Gastrocnemius medialis (tissue), 4 donors: ENCODE measurements at regions not wholly inside any gene's neighbourhood (a gene's known extent, or its start where the extent isn't known, plus 50 kb on each side); places are given as distances from the start of the nearest gene placed in this dataset.

Experiments
- ATAC-seq, 2 donors: fragments of 150-250 bp; one replicate each; pipeline ENCODE4 v1.9.1; 2016
- DNase-seq, 2 donors: peaks; one replicate each; pipeline ENCODE4 v3.0.0-alpha.2; 2019
- H3K27ac ChIP-seq, 4 donors: fragments of 200-600 bp; sonication (generic); 1 replicate in 1 of 4; 2 replicates in 3 of 4; pipeline ENCODE4 v1.5.1; 2016 to 2018; ENCODE audit warnings: mild to moderate bottlenecking in 2 of 4, moderate library complexity in 1 of 4
- H3K27me3 ChIP-seq, 3 donors: fragments of 200-600 bp; sonication (generic) in 2 of 3; 1 replicate in 1 of 3; 2 replicates in 2 of 3; pipeline versions ENCODE4 v1.5.1 to v1.6.0; 2016 to 2019; ENCODE audit warnings: mild to moderate bottlenecking in 1 of 3, moderate library complexity in 1 of 3
- H3K36me3 ChIP-seq, 2 donors: fragments of 200-600 bp; sonication (generic) in 1 of 2; one replicate each; pipeline ENCODE4 v1.5.1; 2017 to 2018
- H3K4me1 ChIP-seq, 2 donors: fragments of 200-600 bp; sonication (generic) in 1 of 2; one replicate each; pipeline ENCODE4 v1.5.1; 2016 to 2017; ENCODE audit warnings: mild to moderate bottlenecking in 2 of 2
- H3K4me3 ChIP-seq, 4 donors: fragments of 200-600 bp; sonication (generic) in 3 of 4; 1 replicate in 1 of 4; 2 replicates in 3 of 4; pipeline ENCODE4 v1.5.1; 2016 to 2019; ENCODE audit warnings: mild to moderate bottlenecking in 2 of 4
- H3K9me3 ChIP-seq, 3 donors: fragments of 200-600 bp; sonication (generic) in 2 of 3; 1 replicate in 1 of 3; 2 replicates in 2 of 3; pipeline ENCODE4 v1.5.1; 2016 to 2019
- POLR2A ChIP-seq, 2 donors: fragments of 450-650 bp; IDR thresholded peaks; one replicate each; pipeline ENCODE4 v1.6.1; 2017; ENCODE audit warnings: antibody characterized with exemption in 2 of 2, mild to moderate bottlenecking in 2 of 2, moderate library complexity in 2 of 2
- in situ Hi-C, 4 donors: fragments of 200-750 bp; cut with MboI; loops; one replicate each; pipeline versions ENCODE4 v1.15.0 to v1.8.0; 2017; ENCODE audit warnings: low sequenced_read_pairs in 4 of 4
- intact Hi-C: fragments of 100-400 bp; cut with DNase I; formaldehyde crosslinking; loops from one replicate; pipeline ENCODE4 v1.15.1; 2023; ENCODE audit warnings: low total_unique reads
- TF ChIP-seq, protein P1 (sequence below), 5 experiments: fragments of 450-650 bp in 3 of 5; fragments of 200-600 bp in 2 of 5; sonication (generic) in 2 of 5; IDR thresholded peaks in 4 of 5; conservative IDR thresholded peaks in 1 of 5; 1 replicate in 4 of 5; 2 replicates in 1 of 5; pipeline ENCODE4 v1.5.1; 2016 to 2019; ENCODE audit warnings: antibody characterized with exemption in 5 of 5, mild to moderate bottlenecking in 3 of 5, moderate library complexity in 3 of 5

DNA sequence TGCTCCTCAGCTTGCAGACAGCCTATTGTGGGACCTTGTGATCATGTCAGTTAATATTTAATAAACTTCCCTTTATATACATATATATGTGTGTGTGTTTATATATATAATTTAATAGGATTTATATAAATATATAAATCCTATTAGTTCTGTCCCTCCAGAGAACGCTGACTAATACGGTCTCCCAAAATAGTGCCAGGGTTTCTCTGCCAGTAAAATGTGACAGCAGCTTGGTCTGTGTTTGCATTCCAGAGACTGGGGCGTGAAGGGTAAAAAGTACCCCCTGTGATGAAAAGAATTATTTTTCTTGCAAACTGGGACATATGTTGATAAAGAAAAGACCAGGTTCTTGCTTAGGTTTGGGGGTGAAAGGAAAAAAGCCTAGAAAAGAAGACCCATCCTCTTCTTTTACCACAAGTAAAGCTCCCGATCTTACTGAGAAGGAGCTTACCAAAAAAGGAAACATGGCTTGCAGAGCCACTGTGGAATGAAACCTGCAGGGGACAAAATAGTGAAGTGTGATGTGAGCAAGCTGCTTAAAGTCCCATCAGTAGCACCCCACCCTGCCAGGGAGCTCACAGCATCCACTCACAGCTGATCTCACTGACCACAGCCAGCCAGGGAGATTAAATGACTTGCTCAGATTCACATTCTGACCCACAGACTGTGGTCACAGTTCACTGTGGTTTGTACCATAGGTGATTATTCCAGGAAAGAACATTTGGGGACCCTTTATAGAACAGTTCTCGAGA is 110.9 kb upstream of the RMP24 start:
- ATAC-seq = no peak
- intact Hi-C loops (no loop called here), in situ Hi-C loops (no loop called here)
- Histone ChIP-seq H3K4me1 (no peaks in the 10 kb centered on the region), H3K4me3 (peak overlapping the region in 1 of 4 donors; percentile 11), H3K36me3 (no peaks in the 10 kb centered on the region), H3K27ac (no peak overlapping the region), H3K27me3 (no peaks in the 10 kb centered on the region), H3K9me3 (no peaks in the 10 kb centered on the region)
- no peak for TF ChIP-seq POLR2A (IDR thresholded peaks at IDR 0.05)
- TF ChIP-seq, protein P1, sequence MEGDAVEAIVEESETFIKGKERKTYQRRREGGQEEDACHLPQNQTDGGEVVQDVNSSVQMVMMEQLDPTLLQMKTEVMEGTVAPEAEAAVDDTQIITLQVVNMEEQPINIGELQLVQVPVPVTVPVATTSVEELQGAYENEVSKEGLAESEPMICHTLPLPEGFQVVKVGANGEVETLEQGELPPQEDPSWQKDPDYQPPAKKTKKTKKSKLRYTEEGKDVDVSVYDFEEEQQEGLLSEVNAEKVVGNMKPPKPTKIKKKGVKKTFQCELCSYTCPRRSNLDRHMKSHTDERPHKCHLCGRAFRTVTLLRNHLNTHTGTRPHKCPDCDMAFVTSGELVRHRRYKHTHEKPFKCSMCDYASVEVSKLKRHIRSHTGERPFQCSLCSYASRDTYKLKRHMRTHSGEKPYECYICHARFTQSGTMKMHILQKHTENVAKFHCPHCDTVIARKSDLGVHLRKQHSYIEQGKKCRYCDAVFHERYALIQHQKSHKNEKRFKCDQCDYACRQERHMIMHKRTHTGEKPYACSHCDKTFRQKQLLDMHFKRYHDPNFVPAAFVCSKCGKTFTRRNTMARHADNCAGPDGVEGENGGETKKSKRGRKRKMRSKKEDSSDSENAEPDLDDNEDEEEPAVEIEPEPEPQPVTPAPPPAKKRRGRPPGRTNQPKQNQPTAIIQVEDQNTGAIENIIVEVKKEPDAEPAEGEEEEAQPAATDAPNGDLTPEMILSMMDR (IDR thresholded peaks at IDR 0.05 in 4 of 5, conservative IDR thresholded peaks at IDR 0.05 in 1 of 5) = no peak
- no peak for DNase-seq

DNA sequence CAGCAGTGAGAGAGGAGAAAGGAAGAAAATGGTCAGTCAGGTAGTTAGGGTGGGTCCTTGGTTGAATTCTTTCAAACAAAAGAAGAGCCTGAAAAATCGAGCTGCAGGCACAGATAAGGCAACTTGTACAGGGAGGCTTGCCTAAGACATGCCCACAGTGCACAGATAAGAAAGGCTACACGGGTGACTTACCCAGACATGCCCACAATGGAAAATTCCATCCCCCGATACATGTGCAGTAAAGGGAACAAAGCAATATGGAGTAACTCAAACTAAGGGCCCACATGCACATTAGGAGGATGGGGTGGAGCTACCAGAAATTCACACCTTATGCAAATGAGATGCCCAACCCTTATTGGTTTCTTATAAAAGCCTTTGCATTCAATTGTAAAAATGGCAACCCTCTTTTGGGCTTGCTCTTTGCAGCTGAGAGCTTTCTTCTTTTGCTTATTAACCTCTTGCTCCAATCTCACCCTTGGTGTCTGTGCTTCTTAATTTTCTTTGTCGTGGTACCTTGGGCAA is 110.3 kb upstream of the RMP24 start:
- DNase-seq (no peak), ATAC-seq (no peak)
- no peak for TF ChIP-seq POLR2A (IDR thresholded peaks at IDR 0.05)
- TF ChIP-seq, protein P1 (IDR thresholded peaks at IDR 0.05 in 4 of 5, conservative IDR thresholded peaks at IDR 0.05 in 1 of 5) = no peak
- Histone ChIP-seq H3K4me1 (no peaks in the 10 kb centered on the region), H3K9me3 (no peaks in the 10 kb centered on the region), H3K36me3 (no peaks in the 10 kb centered on the region), H3K4me3 (no peak overlapping the region), H3K27me3 (no peaks in the 10 kb centered on the region), H3K27ac (no peak overlapping the region)
- in situ Hi-C loops (no loop called here), intact Hi-C loops (no loop called here)

DNA sequence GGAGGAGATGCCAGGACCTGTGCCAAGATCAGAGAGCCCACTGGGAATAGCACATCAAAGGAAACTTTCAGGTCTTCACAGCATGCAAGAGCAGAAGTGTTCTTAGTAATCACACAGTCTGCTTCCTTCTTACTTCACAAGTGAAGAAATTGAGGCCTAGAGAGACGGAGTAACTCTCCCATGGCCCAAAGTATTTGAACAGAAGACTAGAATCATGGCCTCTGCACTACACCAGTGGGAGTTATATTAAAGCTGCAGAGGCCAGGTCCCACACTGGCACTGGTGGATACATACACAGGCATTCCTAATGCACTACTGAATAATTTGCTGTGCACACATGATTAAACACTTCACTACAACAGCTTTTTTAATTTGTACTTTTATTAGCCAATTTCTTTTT is 107.6 kb upstream of the RMP24 start:
- H3K36me3 ChIP-seq = no peaks in the 10 kb centered on the region
- intact Hi-C loops = no loop called here
- no peak for DNase-seq
- no peaks in the 10 kb centered on the region for H3K4me1 ChIP-seq
- H3K27me3 ChIP-seq = no peaks in the 10 kb centered on the region
- H3K4me3 ChIP-seq = no peak overlapping the region
- no peak overlapping the region for H3K27ac ChIP-seq
- no peaks in the 10 kb centered on the region for H3K9me3 ChIP-seq
- no peak for ATAC-seq
- TF ChIP-seq, protein P1 (IDR thresholded peaks at IDR 0.05 in 4 of 5, conservative IDR thresholded peaks at IDR 0.05 in 1 of 5) = no peak
- no peak for TF ChIP-seq POLR2A (IDR thresholded peaks at IDR 0.05)
- in situ Hi-C loops = no loop called here

DNA sequence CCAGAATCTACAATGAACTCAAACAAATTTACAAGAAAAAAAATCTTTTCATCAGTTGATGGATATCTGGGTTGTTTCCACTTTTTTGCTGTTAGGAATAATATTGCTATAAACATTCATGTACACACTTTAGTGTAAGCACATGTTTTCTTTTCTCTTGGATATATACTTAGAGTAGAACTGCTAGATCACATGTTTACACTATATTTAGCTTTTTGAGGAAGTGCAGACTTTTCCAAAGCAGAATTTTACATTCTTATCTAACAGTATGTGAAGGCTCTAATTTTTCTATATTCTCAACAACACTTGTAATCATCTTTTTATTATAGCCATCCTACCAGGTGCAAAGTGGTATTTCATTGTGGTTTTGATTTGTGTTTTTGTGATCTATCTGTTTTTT is 103.6 kb upstream of the RMP24 start:
- H3K36me3 ChIP-seq = no peaks in the 10 kb centered on the region
- H3K27me3 ChIP-seq = no peaks in the 10 kb centered on the region
- H3K9me3 ChIP-seq = no peaks in the 10 kb centered on the region
- H3K4me1 ChIP-seq = no peaks in the 10 kb centered on the region
- H3K4me3 ChIP-seq = no peak overlapping the region
- H3K27ac ChIP-seq = no peak overlapping the region
- intact Hi-C loops = no loop called here
- ATAC-seq (no peak), DNase-seq (no peak)
- TF ChIP-seq, protein P1 (IDR thresholded peaks at IDR 0.05 in 4 of 5, conservative IDR thresholded peaks at IDR 0.05 in 1 of 5) = no peak
- TF ChIP-seq POLR2A (IDR thresholded peaks at IDR 0.05) = no peak
- in situ Hi-C loops = no loop called here
